GM12878 (cell line): ENCODE measurements at regions not wholly inside any gene's neighbourhood (a gene's known extent, or its start where the extent isn't known, plus 50 kb on each side); places are given as distances from the start of the nearest gene placed in this dataset.

ENCODE experiments used
- ATAC-seq: fragments of 200-7000 bp; cut with Tn5 transposase; 3 replicates; pipeline ENCODE4 v1.9.1; 2020; ENCODE audit warnings: mild to moderate bottlenecking, moderate library complexity
- BruUV-seq: library from RNA; stranded (reverse); fragments of 400-500 nt; replicated peaks from 2 replicates; lab custom pipeline; 2021; lab: Mats Ljungman, UMichigan
- CTCF ChIA-PET: fragments of 300-600 bp; sonication (Branson Sonifier 250); formaldehyde crosslinking; extraction: SDS; loops from one replicate; lab custom pipeline; 2021; ENCODE audit warnings: inconsistent platforms; lab: Yijun Ruan, JAX
- POLR2A ChIA-PET: fragments of 350-600 bp; formaldehyde crosslinking; extraction: SDS; loops from one replicate; lab custom pipeline; 2021; ENCODE audit warnings: inconsistent platforms; lab: Charles Lee
- RAD21 ChIA-PET: fragments of 300-600 bp; sonication (Branson Sonifier 250); formaldehyde crosslinking; loops from one replicate; lab custom pipeline; 2023; ENCODE audit warnings: antibody characterized with exemption; ENCODE audit not compliant: unreplicated experiment; lab: Charles Lee
- SMC1A ChIA-PET: fragments of 300-600 bp; sonication (Branson Sonifier 250); formaldehyde crosslinking; loops from one replicate; lab custom pipeline; 2023; ENCODE audit not compliant: unreplicated experiment, uncharacterized antibody; lab: Charles Lee
- DNase-seq: peaks from one replicate; pipeline ENCODE4 v3.0.0-alpha.2; 2011; ENCODE audit warnings: low read depth, low spot score
- FAIRE-seq: peaks from 3 replicates; lab custom pipeline; 2011; peaks lifted over from hg19 to GRCh38; lab: Jason Lieb, UNC
- H2AFZ ChIP-seq: 2 replicates; pipeline ENCODE4 v1.6.0; 2011; ENCODE audit warnings: low read depth, low read length, control low read depth; ENCODE audit not compliant: control insufficient read depth
- H3K27ac ChIP-seq: 2 replicates; pipeline ENCODE4 v1.5.1; 2011; ENCODE audit warnings: control low read depth; ENCODE audit not compliant: control insufficient read depth, insufficient read depth
- H3K27me3 ChIP-seq, 2 experiments: replicated peaks in 1 of 2; 2 replicates each; pipeline versions ENCODE4 v1.6.0 to v1.6.1; 2011; ENCODE audit warnings: low read length in 1 of 2; ENCODE audit not compliant: control insufficient read depth in 2 of 2, insufficient read depth in 2 of 2
- H3K36me3 ChIP-seq, 2 experiments: 2 replicates each; pipeline ENCODE4 v1.5.1; 2011; ENCODE audit warnings: low read length in 1 of 2; ENCODE audit not compliant: control insufficient read depth in 2 of 2, insufficient read depth in 2 of 2
- H3K4me1 ChIP-seq: 2 replicates; pipeline ENCODE4 v1.6.1; 2011; ENCODE audit warnings: mild to moderate bottlenecking, low read length, moderate library complexity, mixed read lengths; ENCODE audit not compliant: control insufficient read depth, insufficient read depth
- H3K4me2 ChIP-seq: 2 replicates; pipeline ENCODE4 v1.6.0; 2011; ENCODE audit warnings: control low read depth; ENCODE audit not compliant: control insufficient read depth, insufficient read depth
- H3K4me3 ChIP-seq: fragments of 200-600 bp; sonication (generic); 2 replicates; pipeline ENCODE4 v1.5.1; 2016
- H3K79me2 ChIP-seq: 2 replicates; pipeline ENCODE4 v1.6.0; 2011; ENCODE audit warnings: low read length; ENCODE audit not compliant: control insufficient read depth, insufficient read depth
- H3K9ac ChIP-seq: 2 replicates; pipeline ENCODE4 v1.8.0; 2011; ENCODE audit warnings: low read length, control low read depth, mixed read lengths; ENCODE audit not compliant: control insufficient read depth, insufficient read depth
- H3K9me3 ChIP-seq: replicated peaks from 3 replicates; pipeline ENCODE4 v1.5.1; 2011; ENCODE audit warnings: mild to moderate bottlenecking, low read length; ENCODE audit not compliant: control insufficient read depth, insufficient read depth
- H4K20me1 ChIP-seq: 2 replicates; pipeline ENCODE4 v1.6.0; 2011; ENCODE audit not compliant: control insufficient read depth, insufficient read depth
- CEBPB ChIP-seq, 2 experiments: fragments of 150-350 bp in 1 of 2; IDR thresholded peaks; 2 replicates each; pipeline ENCODE4 v1.6.1; 2012 to 2014; ENCODE audit warnings: low read depth in 2 of 2, low read length in 2 of 2, borderline replicate concordance in 1 of 2, inconsistent platforms in 1 of 2
- GATAD2B ChIP-seq: fragments of 450-650 bp; conservative IDR thresholded peaks from 2 replicates; pipeline ENCODE4 v1.6.1; 2017; ENCODE audit warnings: low read depth, mild to moderate bottlenecking, moderate library complexity
- IRF4 ChIP-seq: IDR thresholded peaks from 2 replicates; pipeline ENCODE4 v1.6.1; 2011; ENCODE audit warnings: low read depth, low read length
- NFXL1 ChIP-seq: fragments of 450-650 bp; IDR thresholded peaks from 2 replicates; pipeline ENCODE4 v1.6.1; 2017; ENCODE audit warnings: antibody characterized with exemption, mild to moderate bottlenecking, borderline replicate concordance
- SMARCA5 ChIP-seq: fragments of 450-650 bp; IDR thresholded peaks from 2 replicates; pipeline ENCODE4 v1.6.1; 2017; ENCODE audit warnings: mild to moderate bottlenecking
- TCF3 ChIP-seq: IDR thresholded peaks from 2 replicates; pipeline ENCODE4 v1.6.1; 2012; ENCODE audit warnings: low read depth, mild to moderate bottlenecking, low read length, borderline replicate concordance; ENCODE audit not compliant: insufficient read depth
- ZNF24 ChIP-seq: fragments of 450-650 bp; IDR thresholded peaks from 2 replicates; pipeline ENCODE4 v1.6.1; 2017; ENCODE audit warnings: antibody characterized with exemption, mild to moderate bottlenecking
- WGBS: methylation state at CpG from one replicate; pipeline ENCODE4 v1.1.6; 2016; ENCODE audit warnings: low lambda C conversion rate; ENCODE audit not compliant: insufficient replicate concordance, insufficient coverage; ENCODE audit errors: missing lambda C conversion rate; 5-methylcytosine and 5-hydroxymethylcytosine counted together
- in situ Hi-C: fragments of 300-500 bp; cut with MboI; formaldehyde crosslinking; loops from 9 replicates; pipeline ENCODE4 v1.14.3; 2018; ENCODE audit warnings: mixed read lengths
- intact Hi-C: fragments of 100-400 bp; cut with micrococcal nuclease; formaldehyde crosslinking; loops from one replicate; pipeline ENCODE4 v1.14.2; 2022; ENCODE audit not compliant: unreplicated experiment
- TF ChIP-seq, protein P1 (sequence below): IDR thresholded peaks from 2 replicates; pipeline ENCODE4 v1.6.1; 2012; ENCODE audit warnings: mild to moderate bottlenecking, low read depth, low read length

- ChIA-PET SMC1A (interaction anchor here (0.7 kb wide), 1 partner anchor 1240 kb away, joined by 3 read pairs; no protein-coding TSS in a partner anchor), CTCF (no interaction called here), RAD21 (no interaction called here), POLR2A (no interaction called here)
- DNase-seq (no peak), ATAC-seq (no peak), FAIRE-seq (no peak)
- intact Hi-C loops (no loop called here), in situ Hi-C loops (no loop called here)
- no peaks in the 10 kb centered on the region for H3K4me1 ChIP-seq
- no peaks in the 10 kb centered on the region for H3K9me3 ChIP-seq
- H3K4me3 ChIP-seq = no peak overlapping the region
- H3K79me2 ChIP-seq = no peaks in the 10 kb centered on the region
- H3K36me3 ChIP-seq = no peaks in the 10 kb centered on the region
- no peak overlapping the region for H3K4me2 ChIP-seq
- BruUV-seq = no TSS peak
- WGBS = 37% methylated on average over 1 of the region's 1 CpG
- H2AFZ ChIP-seq = no peak overlapping the region
- no peaks in the 10 kb centered on the region for H3K27me3 ChIP-seq
- TF ChIP-seq TCF3 (no peak), CEBPB (IDR thresholded peaks at IDR 0.05; ENCODE audit: borderline replicate concordance in 1 of 2, low read depth in 2 of 2, low read length in 2 of 2) (no peak)
- H3K27ac ChIP-seq = no peak overlapping the region
- H4K20me1 ChIP-seq = no peaks in the 10 kb centered on the region
- H3K9ac ChIP-seq = no peak overlapping the region
Observed at GRCh38 chr10:85362401-85362800, 1004.2 kb downstream of the GRID1 start.

DNA sequence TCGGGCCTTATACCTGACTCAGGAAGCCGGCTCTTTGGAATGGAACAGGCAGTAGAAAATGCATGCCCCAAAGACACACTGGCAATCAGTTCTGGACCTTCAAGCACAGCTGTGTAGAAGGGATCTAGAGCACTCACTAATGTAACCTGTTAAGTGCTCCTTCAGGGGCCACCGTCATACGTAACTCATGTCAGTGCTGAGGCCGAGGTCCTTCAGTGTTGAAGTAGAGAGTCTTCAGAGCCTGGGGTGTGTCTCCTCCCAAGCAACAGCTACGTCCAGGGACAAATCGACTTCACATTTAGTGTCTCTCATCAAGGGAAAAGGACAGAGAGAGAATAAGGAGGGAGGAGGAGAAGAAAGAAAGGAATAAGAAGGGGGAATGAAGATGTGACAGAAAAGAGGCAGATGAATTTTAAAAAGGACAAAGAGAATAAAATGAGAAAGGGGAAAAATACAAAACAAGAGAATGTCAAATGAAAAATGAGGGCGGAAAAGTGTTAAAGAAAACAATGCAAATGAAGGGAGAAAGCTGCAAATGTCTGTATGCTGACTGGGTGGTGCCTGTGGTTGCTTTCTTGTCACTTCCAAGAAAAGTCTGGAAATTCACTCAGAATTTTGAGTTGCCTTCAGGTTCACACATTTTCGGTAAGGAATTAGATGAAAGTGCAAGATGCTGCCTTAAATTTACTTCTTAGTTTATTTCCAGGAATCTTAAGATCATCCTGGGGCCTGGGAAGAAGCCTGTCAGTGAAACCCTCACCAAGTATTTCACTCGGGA, 989.4 kb downstream of the GRID1 start:
- Histone ChIP-seq H3K27me3 (no peaks in the 10 kb centered on the region), H3K4me1 (no peaks in the 10 kb centered on the region), H3K36me3 (no peaks in the 10 kb centered on the region), H4K20me1 (no peaks in the 10 kb centered on the region), H2AFZ (no peak overlapping the region), H3K4me2 (no peak overlapping the region), H3K27ac (no peak overlapping the region), H3K9me3 (no peaks in the 10 kb centered on the region), H3K9ac (no peak overlapping the region), H3K79me2 (no peaks in the 10 kb centered on the region), H3K4me3 (no peak overlapping the region)
- DNase-seq (no peak), ATAC-seq (no peak), FAIRE-seq (no peak)
- WGBS = 6% methylated on average over 10 of the region's 10 CpGs
- ChIA-PET SMC1A (no interaction called here), CTCF (no interaction called here), POLR2A (no interaction called here), RAD21 (no interaction called here)
- in situ Hi-C loops = no loop called here
- BruUV-seq = no TSS peak
- intact Hi-C loops = no loop called here
- no peak for TF ChIP-seq NFXL1
- TF ChIP-seq, protein P1, sequence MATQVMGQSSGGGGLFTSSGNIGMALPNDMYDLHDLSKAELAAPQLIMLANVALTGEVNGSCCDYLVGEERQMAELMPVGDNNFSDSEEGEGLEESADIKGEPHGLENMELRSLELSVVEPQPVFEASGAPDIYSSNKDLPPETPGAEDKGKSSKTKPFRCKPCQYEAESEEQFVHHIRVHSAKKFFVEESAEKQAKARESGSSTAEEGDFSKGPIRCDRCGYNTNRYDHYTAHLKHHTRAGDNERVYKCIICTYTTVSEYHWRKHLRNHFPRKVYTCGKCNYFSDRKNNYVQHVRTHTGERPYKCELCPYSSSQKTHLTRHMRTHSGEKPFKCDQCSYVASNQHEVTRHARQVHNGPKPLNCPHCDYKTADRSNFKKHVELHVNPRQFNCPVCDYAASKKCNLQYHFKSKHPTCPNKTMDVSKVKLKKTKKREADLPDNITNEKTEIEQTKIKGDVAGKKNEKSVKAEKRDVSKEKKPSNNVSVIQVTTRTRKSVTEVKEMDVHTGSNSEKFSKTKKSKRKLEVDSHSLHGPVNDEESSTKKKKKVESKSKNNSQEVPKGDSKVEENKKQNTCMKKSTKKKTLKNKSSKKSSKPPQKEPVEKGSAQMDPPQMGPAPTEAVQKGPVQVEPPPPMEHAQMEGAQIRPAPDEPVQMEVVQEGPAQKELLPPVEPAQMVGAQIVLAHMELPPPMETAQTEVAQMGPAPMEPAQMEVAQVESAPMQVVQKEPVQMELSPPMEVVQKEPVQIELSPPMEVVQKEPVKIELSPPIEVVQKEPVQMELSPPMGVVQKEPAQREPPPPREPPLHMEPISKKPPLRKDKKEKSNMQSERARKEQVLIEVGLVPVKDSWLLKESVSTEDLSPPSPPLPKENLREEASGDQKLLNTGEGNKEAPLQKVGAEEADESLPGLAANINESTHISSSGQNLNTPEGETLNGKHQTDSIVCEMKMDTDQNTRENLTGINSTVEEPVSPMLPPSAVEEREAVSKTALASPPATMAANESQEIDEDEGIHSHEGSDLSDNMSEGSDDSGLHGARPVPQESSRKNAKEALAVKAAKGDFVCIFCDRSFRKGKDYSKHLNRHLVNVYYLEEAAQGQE = no peak
- no peak for TF ChIP-seq SMARCA5
- TF ChIP-seq GATAD2B = no peak
- TF ChIP-seq ZNF24 = no peak
- TF ChIP-seq IRF4 = no peak
